HCT116 (cell line): ENCODE measurements at regions not wholly inside any gene's neighbourhood (a gene's known extent, or its start where the extent isn't known, plus 50 kb on each side); places are given as distances from the start of the nearest gene placed in this dataset.

ENCODE experiments used
- ATAC-seq: fragments of 200-7000 bp; cut with Tn5 transposase; 2 replicates; pipeline ENCODE4 v1.9.1; 2020; ENCODE audit warnings: mild to moderate bottlenecking, moderate library complexity
- BruUV-seq: library from RNA; stranded (reverse); fragments of 400-500 nt; replicated peaks from 2 replicates; lab custom pipeline; 2021; lab: Mats Ljungman, UMichigan
- CTCF ChIA-PET: fragments of 300-600 bp; sonication (Branson Sonifier 250); formaldehyde crosslinking; loops from one replicate; lab custom pipeline; 2021; ENCODE audit warnings: antibody characterized with exemption; lab: Charles Lee
- POLR2A ChIA-PET: fragments of 300-600, 350-600 bp; sonication (Branson Sonifier 250); formaldehyde crosslinking; loops from one replicate; lab custom pipeline; 2021; ENCODE audit warnings: antibody characterized with exemption; lab: Charles Lee
- RAD21 ChIA-PET, 2 experiments: fragments of 300-600 bp; sonication (Branson Sonifier 250); formaldehyde crosslinking; loops; one replicate each; lab custom pipeline; 2023; ENCODE audit warnings: low total read pairs in 2 of 2; ENCODE audit not compliant: uncharacterized antibody in 2 of 2, unreplicated experiment in 2 of 2, low non-redundant PET in 1 of 2; lab: Charles Lee
- DNase-seq: peaks from one replicate; pipeline ENCODE4 v3.0.0-alpha.2; 2010; ENCODE audit warnings: low read depth, low spot score
- H2AFZ ChIP-seq: fragments of 200-600 bp; shearing (Covaris generic), sonication (generic); 2 replicates; pipeline ENCODE4 v1.6.1; 2017; ENCODE audit warnings: low read depth, mixed run types, mixed read lengths, antibody characterized with exemption, low read length; ENCODE audit not compliant: poor library complexity, severe bottlenecking
- H3K27ac ChIP-seq: 2 replicates; pipeline ENCODE4 v1.5.1; 2012; ENCODE audit warnings: low read depth, low read length
- H3K27me3 ChIP-seq: fragments of 200-600 bp; sonication (generic); 2 replicates; pipeline ENCODE4 v1.6.1; 2016; ENCODE audit warnings: mixed run types, low read length, mixed read lengths; ENCODE audit not compliant: insufficient read depth
- H3K36me3 ChIP-seq, 2 experiments: fragments of 200-500 bp in 1 of 2; fragments of 200-600 bp in 1 of 2; sonication (Bioruptor generic) in 1 of 2; sonication (generic) in 1 of 2; 2 replicates each; pipeline versions ENCODE4 v1.5.1 to v1.6.1; 2014 to 2016; ENCODE audit warnings: low read length in 2 of 2, inconsistent platforms in 1 of 2, mixed read lengths in 1 of 2, mixed run types in 1 of 2; ENCODE audit not compliant: insufficient read depth in 2 of 2, control insufficient read depth in 1 of 2
- H3K4me1 ChIP-seq, 2 experiments: fragments of 200-600 bp in 1 of 2; sonication (generic) in 1 of 2; 2 replicates each; pipeline versions ENCODE4 v1.5.1 to v1.6.1; 2012 to 2017; ENCODE audit warnings: low read length in 2 of 2, inconsistent platforms in 1 of 2, mild to moderate bottlenecking in 1 of 2, mixed read lengths in 1 of 2, mixed run types in 1 of 2, moderate library complexity in 1 of 2; ENCODE audit not compliant: insufficient read depth in 2 of 2, control insufficient read depth in 1 of 2
- H3K4me2 ChIP-seq: fragments of 200-600 bp; sonication (generic); 2 replicates; pipeline ENCODE4 v1.6.1; 2017; ENCODE audit warnings: mixed run types, low read length, mixed read lengths
- H3K4me3 ChIP-seq, 2 experiments: fragments of 200-600 bp in 1 of 2; sonication (generic) in 1 of 2; replicated peaks in 1 of 2; 2 replicates each; pipeline ENCODE4 v1.5.1; 2011 to 2016; ENCODE audit warnings: low read length in 2 of 2, control low read depth in 1 of 2, low read depth in 1 of 2, mild to moderate bottlenecking in 1 of 2, mixed read lengths in 1 of 2, mixed run types in 1 of 2
- H3K79me2 ChIP-seq: fragments of 200-600 bp; sonication (generic); 2 replicates; pipeline ENCODE4 v1.6.1; 2017; ENCODE audit warnings: mild to moderate bottlenecking, mixed run types, low read length, moderate library complexity, mixed read lengths; ENCODE audit not compliant: insufficient read depth
- H3K9ac ChIP-seq: fragments of 200-600 bp; sonication (generic); 2 replicates; pipeline ENCODE4 v1.6.1; 2016; ENCODE audit warnings: low read length, mixed read lengths
- H3K9me2 ChIP-seq: fragments of 200-600 bp; sonication (generic), shearing (Covaris generic); 2 replicates; pipeline ENCODE4 v1.6.1; 2017; ENCODE audit warnings: mixed run types, mild to moderate bottlenecking, moderate library complexity; ENCODE audit not compliant: insufficient read depth
- H3K9me3 ChIP-seq, 2 experiments: fragments of 200-500 bp in 1 of 2; fragments of 200-600 bp in 1 of 2; sonication (Bioruptor generic) in 1 of 2; sonication (generic) in 1 of 2; 2 replicates each; pipeline ENCODE4 v1.6.1; 2014 to 2017; ENCODE audit warnings: low read length in 2 of 2, mixed read lengths in 2 of 2, inconsistent platforms in 1 of 2, low read depth in 1 of 2, mild to moderate bottlenecking in 1 of 2, mixed run types in 1 of 2, moderate library complexity in 1 of 2; ENCODE audit not compliant: control insufficient read depth in 1 of 2, insufficient read depth in 1 of 2
- H4K20me1 ChIP-seq: fragments of 200-600 bp; sonication (generic), shearing (Covaris generic); 2 replicates; pipeline ENCODE4 v1.6.1; 2017; ENCODE audit warnings: mixed run types, mild to moderate bottlenecking, moderate library complexity; ENCODE audit not compliant: insufficient read depth
- CBX3 ChIP-seq: IDR thresholded peaks from 2 replicates; pipeline ENCODE4 v1.6.1; 2012; ENCODE audit warnings: low read depth
- EGR1 ChIP-seq: IDR thresholded peaks from 2 replicates; pipeline ENCODE4 v1.6.1; 2012; ENCODE audit warnings: low read depth
- ELF1 ChIP-seq: IDR thresholded peaks from 2 replicates; pipeline ENCODE4 v1.6.1; 2012; ENCODE audit warnings: low read depth, borderline replicate concordance
- EZH2 ChIP-seq: fragments of 200-600 bp; sonication (generic); IDR thresholded peaks from 2 replicates; pipeline ENCODE4 v1.6.1; 2017; ENCODE audit warnings: antibody characterized with exemption, mixed run types
- EZH2phosphoT487 ChIP-seq: fragments of 200-600 bp; IDR thresholded peaks from 2 replicates; pipeline ENCODE4 v1.6.1; 2018; ENCODE audit warnings: antibody characterized with exemption, borderline replicate concordance
- JUND ChIP-seq: IDR thresholded peaks from 2 replicates; pipeline ENCODE4 v1.6.1; 2012
- POLR2A ChIP-seq: IDR thresholded peaks from 2 replicates; pipeline ENCODE4 v1.7.0; 2011; ENCODE audit warnings: borderline replicate concordance; ENCODE audit not compliant: insufficient read depth, insufficient read length; ENCODE audit errors: extremely low read depth
- POLR2AphosphoS5 ChIP-seq: IDR thresholded peaks from 2 replicates; pipeline ENCODE4 v1.6.1; 2011; ENCODE audit warnings: mild to moderate bottlenecking, low read depth, low read length, moderate library complexity
- RAD21 ChIP-seq: IDR thresholded peaks from 2 replicates; pipeline ENCODE4 v1.6.1; 2012; ENCODE audit warnings: low read depth, mild to moderate bottlenecking
- SIN3A ChIP-seq: IDR thresholded peaks from 2 replicates; pipeline ENCODE4 v1.6.1; 2012; ENCODE audit warnings: low read depth
- SP1 ChIP-seq: IDR thresholded peaks from 2 replicates; pipeline ENCODE4 v1.6.1; 2012; ENCODE audit warnings: low read depth
- SRF ChIP-seq: IDR thresholded peaks from 2 replicates; pipeline ENCODE4 v1.6.1; 2012; ENCODE audit warnings: low read depth
- YY1 ChIP-seq: IDR thresholded peaks from 2 replicates; pipeline ENCODE4 v1.6.1; 2011; ENCODE audit warnings: low read length, low read depth, moderate library complexity, mild to moderate bottlenecking; ENCODE audit not compliant: insufficient replicate concordance; ENCODE audit errors: extremely low read depth
- ZBTB33 ChIP-seq: IDR thresholded peaks from 2 replicates; pipeline ENCODE4 v1.6.1; 2011; ENCODE audit warnings: mild to moderate bottlenecking, low read length, moderate library complexity; ENCODE audit not compliant: insufficient replicate concordance; ENCODE audit errors: extremely low read depth
- ZFX ChIP-seq: fragments of 450-650 bp; IDR thresholded peaks from 2 replicates; pipeline ENCODE4 v1.6.1; 2017
- ZNF274 ChIP-seq: fragments of 200-500 bp; sonication (Bioruptor generic); IDR thresholded peaks from 2 replicates; pipeline ENCODE4 v1.6.1; 2014; ENCODE audit warnings: mild to moderate bottlenecking, low read depth, low read length, inconsistent platforms
- intact Hi-C: fragments of 100-400 bp; cut with micrococcal nuclease; formaldehyde crosslinking; loops from 2 replicates; pipeline ENCODE4 v1.10.0; 2022
- TF ChIP-seq, protein P1 (sequence below), 3 experiments: fragments of 200-600 bp in 1 of 3; sonication (generic) in 1 of 3; IDR thresholded peaks in 2 of 3; conservative IDR thresholded peaks in 1 of 3; 2 replicates each; pipeline ENCODE4 v1.5.1; 2012 to 2017; ENCODE audit warnings: low read depth in 2 of 3, low read length in 2 of 3, antibody characterized with exemption in 1 of 3, borderline replicate concordance in 1 of 3, control low read depth in 1 of 3, mild to moderate bottlenecking in 1 of 3, mixed read lengths in 1 of 3, mixed run types in 1 of 3, moderate library complexity in 1 of 3; ENCODE audit not compliant: insufficient read depth in 1 of 3

- no peaks in the 10 kb centered on the region for H3K9me2 ChIP-seq
- RAD21 ChIA-PET: no interaction called here
- no peak for DNase-seq
- no peak for TF ChIP-seq CBX3
- no peak for TF ChIP-seq POLR2A
- no peak for TF ChIP-seq SRF
- no peak for TF ChIP-seq EZH2phosphoT487
- no peak for TF ChIP-seq SP1
- TF ChIP-seq ZNF274: no peak
- TF ChIP-seq RAD21: no peak
- TF ChIP-seq POLR2AphosphoS5: no peak
- H3K4me1 ChIP-seq: peaks cover 0 to 19% of the 10 kb centered on the region in 2 experiments; a peak in 3 of 4 replicates
- no peak overlapping the region for H3K27ac ChIP-seq
- H3K9ac ChIP-seq: no peak overlapping the region
- POLR2A ChIA-PET: interaction anchor here (0.9 kb wide), 1 partner anchor 60 kb away, joined by 4 read pairs; the partner anchor contains the start of gene NOTCH1
- no peak overlapping the region for H3K4me3 ChIP-seq
- CTCF ChIA-PET: interaction anchor here (1.0 kb wide), 1 partner anchor 121 kb away, joined by 3 read pairs; no protein-coding TSS in a partner anchor
- intact Hi-C loops: no loop called here
- ATAC-seq: no peak
- BruUV-seq: no TSS peak
- no peaks in the 10 kb centered on the region for H3K27me3 ChIP-seq
- no peaks in the 10 kb centered on the region for H3K9me3 ChIP-seq
- no peak overlapping the region for H2AFZ ChIP-seq
- H4K20me1 ChIP-seq: no peaks in the 10 kb centered on the region
- H3K36me3 ChIP-seq: no peaks in the 10 kb centered on the region
- no peaks in the 10 kb centered on the region for H3K79me2 ChIP-seq
- no peak overlapping the region for H3K4me2 ChIP-seq
Measured at GRCh38 chr9:136605988-136606660, 56.6 kb upstream of the EGFL7 start.

GRCh38 chr9:136604823-136605525 is 57.7 kb upstream of the EGFL7 start:
- H3K4me3 ChIP-seq: no peak overlapping the region
- ChIA-PET CTCF (no interaction called here), RAD21 (no interaction called here), POLR2A (no interaction called here)
- H4K20me1 ChIP-seq: no peaks in the 10 kb centered on the region
- H3K79me2 ChIP-seq: no peaks in the 10 kb centered on the region
- H2AFZ ChIP-seq: no peak overlapping the region
- no peak overlapping the region for H3K9ac ChIP-seq
- DNase-seq: no peak
- ATAC-seq: no peak
- H3K4me1 ChIP-seq: peaks cover 0 to 19% of the 10 kb centered on the region in 2 experiments; a peak in 3 of 4 replicates
- no peak overlapping the region for H3K4me2 ChIP-seq
- BruUV-seq: no TSS peak
- no peaks in the 10 kb centered on the region for H3K9me3 ChIP-seq
- no peaks in the 10 kb centered on the region for H3K27me3 ChIP-seq
- intact Hi-C loops: no loop called here
- H3K9me2 ChIP-seq: no peaks in the 10 kb centered on the region
- no peak overlapping the region for H3K27ac ChIP-seq
- H3K36me3 ChIP-seq: no peaks in the 10 kb centered on the region
- TF ChIP-seq EGR1 (no peak), SRF (no peak), ZFX (no peak), ZBTB33 (no peak), EZH2 (no peak), SIN3A (no peak), YY1 (no peak), ELF1 (no peak), JUND (no peak), SP1 (no peak)
- TF ChIP-seq, protein P1, sequence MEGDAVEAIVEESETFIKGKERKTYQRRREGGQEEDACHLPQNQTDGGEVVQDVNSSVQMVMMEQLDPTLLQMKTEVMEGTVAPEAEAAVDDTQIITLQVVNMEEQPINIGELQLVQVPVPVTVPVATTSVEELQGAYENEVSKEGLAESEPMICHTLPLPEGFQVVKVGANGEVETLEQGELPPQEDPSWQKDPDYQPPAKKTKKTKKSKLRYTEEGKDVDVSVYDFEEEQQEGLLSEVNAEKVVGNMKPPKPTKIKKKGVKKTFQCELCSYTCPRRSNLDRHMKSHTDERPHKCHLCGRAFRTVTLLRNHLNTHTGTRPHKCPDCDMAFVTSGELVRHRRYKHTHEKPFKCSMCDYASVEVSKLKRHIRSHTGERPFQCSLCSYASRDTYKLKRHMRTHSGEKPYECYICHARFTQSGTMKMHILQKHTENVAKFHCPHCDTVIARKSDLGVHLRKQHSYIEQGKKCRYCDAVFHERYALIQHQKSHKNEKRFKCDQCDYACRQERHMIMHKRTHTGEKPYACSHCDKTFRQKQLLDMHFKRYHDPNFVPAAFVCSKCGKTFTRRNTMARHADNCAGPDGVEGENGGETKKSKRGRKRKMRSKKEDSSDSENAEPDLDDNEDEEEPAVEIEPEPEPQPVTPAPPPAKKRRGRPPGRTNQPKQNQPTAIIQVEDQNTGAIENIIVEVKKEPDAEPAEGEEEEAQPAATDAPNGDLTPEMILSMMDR (IDR thresholded peaks at IDR 0.05 in 2 of 3, conservative IDR thresholded peaks at IDR 0.05 in 1 of 3; ENCODE audit: borderline replicate concordance in 1 of 3, insufficient read depth in 1 of 3, low read depth in 2 of 3, low read length in 2 of 3): no peak
